ENCODE measurements at regions not wholly inside any gene's neighbourhood (a gene's known extent, or its start where the extent isn't known, plus 50 kb on each side); places are given as distances from the start of the nearest gene placed in this dataset.

GRCh38 chr4:122973465-122973864 is 51.1 kb upstream of the NUDT6 start:
- Histone ChIP-seq H3K36me3 (ENCODE audit: insufficient read depth, low read length) (no peaks in the 10 kb centered on the region), H3K9me2 (ENCODE audit: insufficient read depth, low read length) (no peaks in the 10 kb centered on the region), H2AFZ (ENCODE audit: low read depth, low read length) (no peak overlapping the region), H3K4me3 (ENCODE audit: low read length) (no peak overlapping the region), H3F3A (ENCODE audit: insufficient read depth, low read length, poor library complexity, severe bottlenecking) (no peaks in the 10 kb centered on the region), H3K79me2 (replicated peaks; ENCODE audit: insufficient read depth, low read length) (no peaks in the 10 kb centered on the region), H3K9me3 (ENCODE audit: low read length) (peaks cover 5% of the 10 kb centered on the region), H3K27ac (ENCODE audit: low read length) (no peak overlapping the region), H3K9ac (ENCODE audit: low read length) (no peak overlapping the region), H4K20me1 (ENCODE audit: insufficient read depth) (no peaks in the 10 kb centered on the region), H3K27me3 (ENCODE audit: insufficient read depth, low read depth, low read length) (no peaks in the 10 kb centered on the region), H3K4me2 (ENCODE audit: low read length) (no peak overlapping the region)
- TF ChIP-seq POLR2AphosphoS5 (IDR thresholded peaks at IDR 0.05), result no peak
- TF ChIP-seq RAD21 (conservative IDR thresholded peaks at IDR 0.05), result no peak
- no peak for TF ChIP-seq SMC3 (conservative IDR thresholded peaks at IDR 0.05; ENCODE audit: poor library complexity)
- TF ChIP-seq EZH2 (IDR thresholded peaks at IDR 0.05; ENCODE audit: borderline replicate concordance, insufficient read depth, low read length, poor library complexity, severe bottlenecking), result no peak
- no peak for TF ChIP-seq REST (IDR thresholded peaks at IDR 0.05; ENCODE audit: borderline replicate concordance)
- no peak for TF ChIP-seq MXI1 (conservative IDR thresholded peaks at IDR 0.05; ENCODE audit: poor library complexity, severe bottlenecking)
- no peak for TF ChIP-seq CTCF (IDR thresholded peaks at IDR 0.05; ENCODE audit: poor library complexity, severe bottlenecking)
- no peak for TF ChIP-seq EP300 (conservative IDR thresholded peaks at IDR 0.05; ENCODE audit: poor library complexity, severe bottlenecking)
- TF ChIP-seq TAF1 (IDR thresholded peaks at IDR 0.05; ENCODE audit: low read depth), result no peak

- TF ChIP-seq POLR2AphosphoS5 (IDR thresholded peaks at IDR 0.05), result no peak
- H4K20me1 ChIP-seq (ENCODE audit: insufficient read depth), result no peaks in the 10 kb centered on the region
Measured at GRCh38 chr4:122976111-122976510, 53.7 kb upstream of the NUDT6 start.

GRCh38 chr4:122977103-122977502 is 54.7 kb upstream of the NUDT6 start:
- Histone ChIP-seq H2AFZ (ENCODE audit: low read depth, low read length) (no peak overlapping the region), H3K27ac (ENCODE audit: low read length) (no peak overlapping the region), H3K9ac (ENCODE audit: low read length) (no peak overlapping the region), H3K4me2 (ENCODE audit: low read length) (no peak overlapping the region), H3K36me3 (ENCODE audit: insufficient read depth, low read length) (no peaks in the 10 kb centered on the region), H3K4me3 (ENCODE audit: low read length) (no peak overlapping the region), H3F3A (ENCODE audit: insufficient read depth, low read length, poor library complexity, severe bottlenecking) (no peaks in the 10 kb centered on the region), H4K20me1 (ENCODE audit: insufficient read depth) (no peaks in the 10 kb centered on the region), H3K79me2 (replicated peaks; ENCODE audit: insufficient read depth, low read length) (no peaks in the 10 kb centered on the region), H3K9me2 (ENCODE audit: insufficient read depth, low read length) (no peaks in the 10 kb centered on the region), H3K27me3 (ENCODE audit: insufficient read depth, low read depth, low read length) (no peaks in the 10 kb centered on the region), H3K9me3 (ENCODE audit: low read length) (peaks cover 5% of the 10 kb centered on the region)
- TF ChIP-seq EP300 (conservative IDR thresholded peaks at IDR 0.05; ENCODE audit: poor library complexity, severe bottlenecking) (no peak), TAF1 (IDR thresholded peaks at IDR 0.05; ENCODE audit: low read depth) (no peak), REST (IDR thresholded peaks at IDR 0.05; ENCODE audit: borderline replicate concordance) (no peak)

More at GRCh38 chr4:122976111-122976510, 53.7 kb upstream of the NUDT6 start:
- no peak overlapping the region for H3K27ac ChIP-seq (ENCODE audit: low read length)
- no peak overlapping the region for H3K9ac ChIP-seq (ENCODE audit: low read length)
- no peak overlapping the region for H3K4me3 ChIP-seq (ENCODE audit: low read length)
- no peaks in the 10 kb centered on the region for H3K79me2 ChIP-seq (replicated peaks; ENCODE audit: insufficient read depth, low read length)
- H3K9me2 ChIP-seq (ENCODE audit: insufficient read depth, low read length), result no peaks in the 10 kb centered on the region
- H2AFZ ChIP-seq (ENCODE audit: low read depth, low read length), result no peak overlapping the region
- H3F3A ChIP-seq (ENCODE audit: insufficient read depth, low read length, poor library complexity, severe bottlenecking), result no peaks in the 10 kb centered on the region
- peaks cover 5% of the 10 kb centered on the region for H3K9me3 ChIP-seq (ENCODE audit: low read length)
- H3K36me3 ChIP-seq (ENCODE audit: insufficient read depth, low read length), result no peaks in the 10 kb centered on the region
- no peaks in the 10 kb centered on the region for H3K27me3 ChIP-seq (ENCODE audit: insufficient read depth, low read depth, low read length)
- H3K4me2 ChIP-seq (ENCODE audit: low read length), result no peak overlapping the region
